ENCODE measurements at regions not wholly inside any gene's neighbourhood (a gene's known extent, or its start where the extent isn't known, plus 50 kb on each side); places are given as distances from the start of the nearest gene placed in this dataset.

GRCh38 chr7:17184805-17185689 is 113.4 kb upstream of the AHR start:
- DNase-seq: no peak

DNA sequence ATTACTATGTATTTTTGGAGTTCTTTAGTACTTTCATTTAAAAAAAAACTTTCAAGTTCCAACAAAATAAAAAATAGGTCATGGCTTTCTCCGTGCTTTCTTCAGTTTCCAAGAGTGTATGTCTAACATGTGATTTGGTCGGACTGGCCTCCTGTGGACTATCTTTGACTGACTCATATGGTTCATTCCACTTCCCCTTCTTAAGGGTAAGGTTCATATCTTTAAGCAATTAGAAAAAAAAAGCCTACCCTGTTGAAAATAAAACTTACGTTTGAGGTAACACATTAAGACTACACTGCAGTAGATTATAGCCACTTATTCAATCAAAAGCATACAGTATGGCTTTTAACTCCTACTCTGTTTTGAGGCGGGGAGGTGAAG is 112.8 kb upstream of the AHR start:
- DNase-seq: no peak

GRCh38 chr7:17186745-17187530 is 111.5 kb upstream of the AHR start:
- no peak for DNase-seq

DNA sequence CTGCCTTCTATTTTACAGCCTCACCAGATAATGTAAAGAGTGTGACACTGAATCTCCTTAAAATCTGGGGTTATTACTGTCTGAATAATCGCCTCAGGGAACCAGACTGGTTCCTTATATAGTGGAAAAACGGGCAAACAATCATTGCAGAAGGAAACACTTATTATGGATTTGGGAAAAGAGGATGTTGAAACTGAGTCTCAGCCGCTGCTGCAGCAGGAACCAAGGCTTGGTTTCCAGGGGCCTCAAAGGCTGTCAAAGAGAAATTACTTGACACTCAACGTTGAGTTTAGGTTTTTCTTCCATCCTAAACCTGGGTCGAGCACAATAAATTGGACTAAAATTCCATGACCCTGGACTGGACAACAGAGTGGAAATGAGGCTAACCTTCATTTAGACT is 103.8 kb upstream of the AHR start:
- DNase-seq: no peak

DNA sequence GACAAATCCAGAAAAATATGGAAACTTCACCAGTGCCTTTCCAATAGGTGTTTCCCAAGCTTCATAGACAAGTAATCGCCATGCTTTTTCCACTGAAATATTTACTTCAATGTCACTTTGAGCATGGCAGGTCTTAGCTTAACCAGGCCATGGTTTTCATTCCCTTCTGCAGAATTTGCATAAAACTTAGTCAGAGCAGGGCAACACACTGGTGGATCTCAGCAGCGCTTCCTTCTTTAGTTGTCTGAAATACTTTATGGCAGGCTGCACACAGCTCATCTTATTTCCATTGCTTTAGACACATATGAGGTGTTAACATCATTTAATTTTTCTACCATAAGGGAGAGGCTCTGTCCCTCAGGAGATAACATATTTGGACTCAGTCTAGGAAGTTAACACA is 102.9 kb upstream of the AHR start:
- no peak for DNase-seq

- DNase-seq: no peak
Measured at GRCh38 chr7:17205910-17206309, 92.5 kb upstream of the AHR start.

DNA sequence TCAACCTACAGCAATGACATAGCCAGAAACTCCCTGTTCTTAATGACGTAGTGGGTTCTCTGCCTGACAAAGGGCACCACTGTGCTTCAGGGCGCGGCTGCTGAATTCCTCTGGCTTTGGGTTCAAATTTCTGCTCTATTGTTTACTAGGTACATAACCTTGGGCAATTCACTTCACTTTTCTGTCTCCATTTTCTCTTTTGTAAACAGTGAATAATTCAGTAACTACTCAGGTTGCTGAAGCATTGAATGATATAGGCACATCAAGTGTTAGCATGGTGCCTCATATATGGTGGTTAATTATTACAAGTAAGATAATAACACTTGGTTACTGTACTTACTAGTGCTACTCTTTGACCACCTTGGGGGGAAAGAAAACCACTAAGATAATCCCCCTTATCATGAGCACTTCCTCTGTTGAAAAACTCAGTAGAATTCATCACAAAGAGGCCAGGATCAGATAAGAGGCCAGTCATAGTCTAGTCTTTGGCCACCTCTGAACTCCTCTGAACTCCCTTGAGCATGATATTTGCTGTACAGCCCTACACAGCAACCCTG is 92.0 kb upstream of the AHR start:
- DNase-seq: no peak

DNA sequence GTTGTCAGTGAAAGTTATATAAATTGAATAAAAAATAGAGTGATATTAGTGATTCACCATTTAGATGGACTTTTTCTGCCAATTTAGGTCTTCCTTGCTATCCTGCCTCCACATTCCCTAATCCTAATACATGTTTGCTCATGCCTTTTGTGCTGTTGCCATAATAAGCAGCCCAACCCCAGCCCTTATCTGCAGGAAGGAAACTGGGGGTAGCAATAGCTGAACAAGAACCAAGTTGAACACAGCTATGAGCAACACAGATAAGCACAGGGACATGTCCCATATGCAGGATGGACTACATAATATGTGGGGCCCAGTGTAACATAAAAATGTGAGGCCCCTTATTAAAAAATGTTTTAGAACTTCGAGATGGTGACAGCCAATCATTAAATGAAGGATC is 91.2 kb upstream of the AHR start:
- DNase-seq: no peak

DNA sequence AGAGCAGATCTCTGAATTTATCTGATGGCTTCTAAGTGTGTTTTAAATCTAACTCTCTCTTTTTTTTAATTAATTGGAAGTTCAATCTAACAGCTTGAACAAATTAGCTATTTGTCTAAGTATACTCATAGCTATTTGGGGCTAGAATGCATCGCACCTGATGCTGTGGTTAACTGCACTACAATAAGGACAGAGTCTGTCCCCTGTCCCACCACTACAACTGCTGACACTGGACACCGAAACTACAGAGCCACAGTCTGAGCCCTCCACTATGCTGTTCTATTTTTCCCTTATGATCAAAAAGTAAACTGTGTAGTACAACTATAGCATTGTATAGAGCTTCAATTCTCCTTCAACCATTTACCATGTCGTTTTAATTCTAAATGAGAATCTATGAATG is 89.4 kb upstream of the AHR start:
- no peak for DNase-seq

- no peak for DNase-seq
Measured at GRCh38 chr7:17211307-17211836, 87.1 kb upstream of the AHR start.

DNA sequence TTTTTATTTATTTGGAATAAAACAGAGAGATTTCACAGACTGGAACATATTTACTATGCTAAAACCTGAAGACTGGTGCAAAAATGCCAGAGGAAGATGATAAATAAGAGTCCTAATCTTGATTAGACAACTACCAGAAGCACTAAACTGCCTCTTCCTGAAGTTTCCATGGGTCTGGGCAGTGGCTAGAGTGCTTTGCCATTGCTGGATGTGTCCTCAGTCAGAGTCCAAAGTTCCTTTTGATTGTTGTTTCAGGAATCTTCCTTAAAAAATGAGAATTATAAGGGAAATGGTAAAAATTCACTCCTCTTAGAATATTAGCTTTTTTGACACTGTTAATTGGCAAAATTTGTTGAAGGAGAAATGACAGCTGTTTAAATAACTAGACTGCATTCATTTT is 86.3 kb upstream of the AHR start:
- DNase-seq: no peak

DNA sequence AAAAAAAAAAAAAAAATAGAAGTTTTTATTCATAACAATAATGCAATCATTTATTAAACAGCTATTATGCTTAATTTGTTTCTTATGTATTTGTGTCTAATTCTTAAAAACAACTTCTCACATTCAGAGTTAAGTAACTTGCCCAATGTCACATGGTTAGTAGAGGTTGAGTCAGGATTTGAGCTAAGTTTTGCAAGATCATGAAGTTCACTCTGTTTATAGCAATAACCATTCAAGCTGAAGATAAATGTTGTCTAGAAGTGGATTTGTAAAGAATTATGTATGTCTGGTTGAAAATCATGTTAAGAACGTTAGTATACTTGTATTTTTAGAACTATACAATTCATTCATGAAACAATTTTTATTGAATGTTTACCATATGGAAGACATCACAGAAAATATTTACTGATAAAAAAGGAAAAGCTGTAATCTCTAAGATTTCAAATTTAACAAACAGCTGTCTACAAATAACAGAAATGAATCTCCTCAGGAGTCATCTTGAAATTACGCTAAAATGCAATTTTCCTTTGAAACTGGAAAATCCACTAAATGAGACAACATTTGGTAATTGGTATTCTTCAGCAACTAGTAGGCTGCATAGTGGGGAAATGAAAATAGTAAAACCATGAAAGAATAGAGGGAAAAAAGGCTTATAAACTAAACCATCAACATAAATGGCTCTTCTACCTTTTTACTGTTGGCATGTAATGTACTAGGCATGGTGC is 70.5 kb upstream of the AHR start:
- no peak for DNase-seq

DNA sequence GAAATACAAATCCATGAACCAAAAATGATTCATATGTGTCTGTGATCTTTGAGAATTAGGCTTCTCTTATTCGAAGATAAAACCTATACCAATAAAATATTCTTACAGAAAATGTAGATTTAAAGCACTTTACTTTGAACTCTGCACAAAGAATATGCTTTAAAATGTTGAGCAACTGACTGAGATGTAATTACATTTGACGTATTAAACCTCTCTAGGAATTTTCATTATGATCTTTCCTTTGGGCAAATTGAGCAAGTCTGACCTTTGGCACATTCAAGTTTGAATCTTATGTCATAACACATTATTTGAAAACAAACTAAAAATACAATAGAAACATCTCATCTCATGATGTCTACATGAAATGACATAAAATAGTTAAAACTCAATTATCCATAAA is 69.2 kb upstream of the AHR start:
- DNase-seq: no peak

DNA sequence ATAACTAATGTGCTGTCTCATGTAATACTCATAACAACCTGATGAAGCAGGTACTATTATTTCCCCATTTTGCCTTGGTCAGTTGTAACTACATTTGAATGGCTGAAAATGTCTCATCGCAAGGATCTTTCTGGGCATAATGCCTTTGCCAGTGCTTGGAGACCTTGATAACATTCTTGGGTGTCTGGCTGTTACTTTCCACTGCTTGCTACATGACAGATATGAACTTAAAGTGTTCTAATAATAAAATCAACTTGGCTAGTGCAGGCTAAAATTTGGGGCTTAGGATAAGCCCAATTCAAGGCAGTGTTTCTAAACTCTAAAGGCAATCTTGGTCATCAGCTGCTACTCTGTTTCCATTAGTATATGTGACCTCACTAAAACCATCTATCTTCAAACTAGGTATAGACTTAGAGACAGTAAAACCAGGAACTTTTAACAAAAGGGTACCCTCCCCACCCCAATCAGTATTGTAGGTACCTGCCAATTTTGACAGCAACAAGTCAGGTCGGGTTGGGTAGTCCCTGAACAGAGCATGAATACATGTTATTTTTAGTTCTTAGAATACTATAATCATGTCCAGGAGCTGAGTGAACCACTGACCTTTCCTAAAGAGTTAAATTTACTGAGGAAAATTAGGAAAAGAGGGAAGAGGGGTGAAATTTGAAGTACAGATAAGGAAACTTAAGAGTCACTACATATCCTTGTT is 68.2 kb upstream of the AHR start:
- DNase-seq: no peak

DNA sequence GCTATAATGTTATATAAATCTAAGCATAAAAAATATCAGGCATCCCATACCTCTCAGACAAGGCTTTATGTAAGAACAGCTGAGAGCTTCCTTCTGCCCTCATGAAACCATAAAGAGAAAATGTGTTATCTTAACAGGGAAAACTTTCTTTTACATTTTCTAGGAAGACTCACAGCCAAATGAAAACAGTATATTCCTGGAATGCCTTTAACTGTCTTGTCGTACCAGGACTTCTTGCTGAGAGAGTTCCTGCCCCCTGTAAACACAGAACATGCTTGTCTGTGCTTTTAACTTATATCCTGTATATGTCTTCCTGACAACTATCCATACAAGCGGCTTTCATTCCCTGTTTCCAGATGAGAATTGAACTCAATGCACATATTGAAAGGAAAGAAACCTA is 64.8 kb upstream of the AHR start:
- no peak for DNase-seq

GRCh38 chr7:17234030-17234397 is 64.4 kb upstream of the AHR start:
- peak; percentile 18 for DNase-seq

DNA sequence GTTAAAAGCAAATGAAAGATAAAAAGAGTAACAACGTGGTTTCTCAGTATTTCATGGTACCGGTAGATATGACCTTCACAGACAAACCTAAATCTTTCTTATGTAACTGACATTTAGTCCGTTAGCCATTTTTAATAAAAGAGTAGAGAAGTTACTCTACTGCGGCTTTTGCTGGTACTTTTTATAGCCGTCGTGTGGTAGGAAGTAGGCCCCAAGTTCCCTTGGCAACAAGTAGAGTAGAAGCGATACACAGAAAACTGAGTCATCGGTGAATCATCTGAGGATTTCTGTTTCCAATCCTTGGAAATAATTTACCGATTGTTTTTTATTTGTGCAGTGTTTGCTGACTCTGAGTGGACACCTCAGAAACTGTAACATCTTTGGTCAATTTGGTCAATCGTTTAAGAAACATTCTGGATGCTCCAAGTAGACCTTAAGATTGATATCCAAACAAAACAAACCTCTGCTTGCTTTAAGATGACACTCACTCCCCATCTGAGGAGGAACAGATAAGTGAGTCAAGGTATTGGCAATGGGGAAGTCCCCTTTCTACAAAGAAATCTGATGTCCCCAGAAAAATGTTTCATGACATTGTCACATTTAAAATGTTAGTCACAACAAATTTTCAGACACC is 63.9 kb upstream of the AHR start:
- peak; percentile 60 for DNase-seq

- no peak for DNase-seq
Measured at GRCh38 chr7:17236171-17236570, 62.3 kb upstream of the AHR start.

DNA sequence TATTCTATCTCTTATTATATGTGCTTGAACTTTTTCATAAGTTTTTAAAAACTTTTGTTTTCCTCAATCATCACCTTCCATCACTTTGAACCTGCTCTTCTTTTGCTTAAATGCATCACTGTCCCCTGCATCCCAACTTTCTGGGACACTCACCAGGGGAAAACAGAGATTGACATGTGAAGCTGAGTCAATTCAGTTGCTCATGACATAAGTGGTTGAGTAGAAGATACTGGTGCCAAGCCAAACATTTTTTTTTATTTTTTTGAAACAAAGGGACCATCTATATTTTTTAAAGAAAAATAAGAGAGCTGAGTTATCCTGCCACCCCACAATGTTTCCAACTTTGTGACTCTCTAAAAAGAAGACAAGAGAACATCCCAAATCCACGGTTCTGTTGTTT is 61.8 kb upstream of the AHR start:
- no peak for DNase-seq

GRCh38 chr7:17239046-17239445 is 59.4 kb upstream of the AHR start:
- no peak for DNase-seq

DNA sequence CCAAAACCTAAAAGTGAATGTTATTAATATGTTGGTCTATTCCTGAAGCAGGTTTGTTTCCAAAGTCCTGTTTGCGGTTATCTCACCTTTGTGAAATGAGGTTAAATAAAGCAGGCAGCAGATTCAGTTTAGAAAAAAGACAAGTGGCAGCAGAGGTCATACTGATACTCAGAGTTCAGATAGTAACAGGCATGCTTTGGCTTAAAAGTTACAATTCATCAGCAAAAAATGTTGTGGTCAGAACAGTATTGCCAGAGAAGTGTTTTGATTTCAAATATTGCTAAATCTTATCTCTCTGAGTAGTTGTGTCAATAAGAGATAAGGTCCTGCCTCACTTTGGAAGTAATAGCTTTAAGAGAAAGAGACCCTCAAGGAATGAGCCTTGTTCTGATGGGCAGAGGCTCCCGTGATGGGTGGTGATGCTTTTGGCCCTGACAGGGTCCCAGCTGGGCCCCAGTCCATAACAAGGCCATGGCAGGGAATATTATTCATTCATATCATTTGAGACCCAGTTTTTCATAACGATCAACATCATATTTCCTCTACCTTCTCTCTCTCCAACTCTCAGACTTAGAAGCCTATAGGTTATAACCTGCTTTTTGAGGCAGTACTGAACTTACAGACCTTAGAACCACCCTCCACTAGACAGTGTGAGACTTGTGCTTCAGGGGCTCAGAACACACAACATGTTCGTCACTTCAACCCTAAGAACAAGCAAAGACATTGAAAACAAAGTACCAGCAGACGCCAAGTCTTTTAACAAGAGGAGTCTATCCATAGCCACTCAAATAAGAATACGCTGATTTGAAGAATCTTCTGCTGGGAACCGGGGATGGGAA is 58.5 kb upstream of the AHR start:
- no peak for DNase-seq

All from stimulated activated naive CD4-positive, alpha-beta T cell treated with Interleukin-2 at 50 U/mL for 16 hours (primary cell).